Non-pigmented ciliary epithelial cell (primary cell): ENCODE measurements at regions not wholly inside any gene's neighbourhood (a gene's known extent, or its start where the extent isn't known, plus 50 kb on each side); places are given as distances from the start of the nearest gene placed in this dataset.

Source experiments
- DNase-seq: peaks from one replicate; pipeline ENCODE4 v3.0.0-alpha.2; 2010; ENCODE audit warnings: low read depth

GRCh38 chr6:150712505-150713252 is 113.0 kb downstream of the PLEKHG1 start:
- no peak for DNase-seq

GRCh38 chr6:150713487-150713886 is 113.8 kb downstream of the PLEKHG1 start:
- DNase-seq = no peak

GRCh38 chr6:150713931-150714330 is 114.2 kb downstream of the PLEKHG1 start:
- DNase-seq = no peak

GRCh38 chr6:150715133-150715532 is 115.4 kb downstream of the PLEKHG1 start:
- DNase-seq = no peak

GRCh38 chr6:150717419-150717818 is 117.7 kb downstream of the PLEKHG1 start:
- DNase-seq = no peak

GRCh38 chr6:150719099-150719766 is 119.5 kb downstream of the PLEKHG1 start:
- DNase-seq = no peak

- no peak for DNase-seq
These were observed 120.1 kb downstream of the PLEKHG1 start for GRCh38 chr6:150719831-150720230.

GRCh38 chr6:150720774-150721233 is 121.1 kb downstream of the PLEKHG1 start:
- peak; percentile 65 for DNase-seq

- no peak for DNase-seq
These were observed 122.0 kb downstream of the PLEKHG1 start for GRCh38 chr6:150721418-150722266.

GRCh38 chr6:150722614-150723344 is 123.1 kb downstream of the PLEKHG1 start:
- DNase-seq = no peak

- DNase-seq = no peak
These were observed 123.6 kb downstream of the PLEKHG1 start for GRCh38 chr6:150723345-150723658.

GRCh38 chr6:150723857-150724256 is 124.2 kb downstream of the PLEKHG1 start:
- DNase-seq = no peak

- no peak for DNase-seq
These were observed 126.1 kb downstream of the PLEKHG1 start for GRCh38 chr6:150725795-150726194.

GRCh38 chr6:150729188-150729748 is 129.6 kb downstream of the PLEKHG1 start:
- DNase-seq = no peak

GRCh38 chr6:150730801-150731457 is 131.2 kb downstream of the PLEKHG1 start:
- DNase-seq = no peak

- DNase-seq = no peak
These were observed 132.6 kb upstream of the MTHFD1L start for GRCh38 chr6:150732765-150733539.

- no peak for DNase-seq
These were observed 131.8 kb upstream of the MTHFD1L start for GRCh38 chr6:150733726-150734125.

GRCh38 chr6:150734235-150734634 is 131.3 kb upstream of the MTHFD1L start:
- no peak for DNase-seq

GRCh38 chr6:150735341-150735851 is 130.1 kb upstream of the MTHFD1L start:
- DNase-seq = no peak

- DNase-seq = no peak
These were observed 127.3 kb upstream of the MTHFD1L start for GRCh38 chr6:150738092-150738629.
